ENCODE measurements at regions not wholly inside any gene's neighbourhood (a gene's known extent, or its start where the extent isn't known, plus 50 kb on each side); places are given as distances from the start of the nearest gene placed in this dataset.

GRCh38 chr21:36547464-36547863 lies 67.5 kb upstream of the CLDN14 start:
- TF ChIP-seq EZH2phosphoT487 (IDR thresholded peaks at IDR 0.05; ENCODE audit: borderline replicate concordance) (no peak), CTCF (conservative IDR thresholded peaks at IDR 0.05; ENCODE audit: low read length) (no peak)
- H4K20me1 ChIP-seq (ENCODE audit: insufficient read depth, low read length, poor library complexity, severe bottlenecking) = no peaks in the 10 kb centered on the region
- H3K4me2 ChIP-seq (ENCODE audit: low read depth, low read length, poor library complexity, severe bottlenecking) = no peak overlapping the region
- no peaks in the 10 kb centered on the region for H3F3A ChIP-seq (ENCODE audit: low read depth)
- no peaks in the 10 kb centered on the region for H3K9me3 ChIP-seq (ENCODE audit: insufficient read depth, low read depth, low read length)
- H3K36me3 ChIP-seq (ENCODE audit: insufficient read depth, low read length) = no peaks in the 10 kb centered on the region
- no peak overlapping the region for H3K9ac ChIP-seq (ENCODE audit: low read depth, low read length, poor library complexity, severe bottlenecking)
- H3K27me3 ChIP-seq (ENCODE audit: insufficient read depth, low read length, poor library complexity, severe bottlenecking) = no peaks in the 10 kb centered on the region
- H3K79me2 ChIP-seq (ENCODE audit: insufficient read depth, low read length) = no peaks in the 10 kb centered on the region
- H3K9me2 ChIP-seq (replicated peaks; ENCODE audit: low read depth, low read length) = no peaks in the 10 kb centered on the region
- H3K4me1 ChIP-seq (ENCODE audit: insufficient read depth, low read length, poor library complexity, severe bottlenecking) = no peaks in the 10 kb centered on the region
- H2AFZ ChIP-seq (ENCODE audit: low read length) = no peak overlapping the region
- no peak overlapping the region for H3K4me3 ChIP-seq (ENCODE audit: low read length, poor library complexity, severe bottlenecking)

DNA sequence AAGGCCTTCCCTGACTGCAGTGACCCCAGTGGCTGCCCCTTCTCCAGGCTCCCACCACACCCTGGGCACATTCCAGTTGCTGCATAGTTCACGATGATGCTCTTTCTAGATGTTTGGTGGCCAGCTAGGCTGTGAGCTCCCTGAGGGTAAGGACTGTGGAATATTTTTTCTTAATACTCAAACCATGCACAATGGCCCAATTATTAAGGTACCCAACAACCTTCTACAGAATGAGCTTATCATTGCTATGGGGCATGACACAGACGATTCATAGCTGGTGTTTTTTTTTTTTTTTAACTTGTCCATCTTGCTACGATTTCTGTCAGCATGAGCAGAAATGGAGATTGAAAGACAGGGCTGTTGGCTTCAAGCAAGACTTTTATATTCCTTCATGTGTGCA lies 68.9 kb upstream of the CLDN14 start:
- Histone ChIP-seq H4K20me1 (ENCODE audit: insufficient read depth, low read length, poor library complexity, severe bottlenecking) (no peaks in the 10 kb centered on the region), H3K9me3 (ENCODE audit: insufficient read depth, low read depth, low read length) (no peaks in the 10 kb centered on the region), H2AFZ (ENCODE audit: low read length) (no peak overlapping the region), H3K9me2 (replicated peaks; ENCODE audit: low read depth, low read length) (no peaks in the 10 kb centered on the region), H3K4me1 (ENCODE audit: insufficient read depth, low read length, poor library complexity, severe bottlenecking) (no peaks in the 10 kb centered on the region), H3K79me2 (ENCODE audit: insufficient read depth, low read length) (no peaks in the 10 kb centered on the region), H3K4me3 (ENCODE audit: low read length, poor library complexity, severe bottlenecking) (no peak overlapping the region), H3K27me3 (ENCODE audit: insufficient read depth, low read length, poor library complexity, severe bottlenecking) (no peaks in the 10 kb centered on the region), H3F3A (ENCODE audit: low read depth) (no peaks in the 10 kb centered on the region), H3K4me2 (ENCODE audit: low read depth, low read length, poor library complexity, severe bottlenecking) (no peak overlapping the region), H3K36me3 (ENCODE audit: insufficient read depth, low read length) (no peaks in the 10 kb centered on the region), H3K9ac (ENCODE audit: low read depth, low read length, poor library complexity, severe bottlenecking) (no peak overlapping the region)
- TF ChIP-seq CTCF (conservative IDR thresholded peaks at IDR 0.05; ENCODE audit: low read length) (no peak), EZH2phosphoT487 (IDR thresholded peaks at IDR 0.05; ENCODE audit: borderline replicate concordance) (no peak)

- Histone ChIP-seq H3K4me2 (ENCODE audit: low read depth, low read length, poor library complexity, severe bottlenecking) (no peak overlapping the region), H3K79me2 (ENCODE audit: insufficient read depth, low read length) (no peaks in the 10 kb centered on the region)
- no peak for TF ChIP-seq EZH2phosphoT487 (IDR thresholded peaks at IDR 0.05; ENCODE audit: borderline replicate concordance)
Observed at GRCh38 chr21:36549470-36549869, 69.5 kb upstream of the CLDN14 start.

DNA sequence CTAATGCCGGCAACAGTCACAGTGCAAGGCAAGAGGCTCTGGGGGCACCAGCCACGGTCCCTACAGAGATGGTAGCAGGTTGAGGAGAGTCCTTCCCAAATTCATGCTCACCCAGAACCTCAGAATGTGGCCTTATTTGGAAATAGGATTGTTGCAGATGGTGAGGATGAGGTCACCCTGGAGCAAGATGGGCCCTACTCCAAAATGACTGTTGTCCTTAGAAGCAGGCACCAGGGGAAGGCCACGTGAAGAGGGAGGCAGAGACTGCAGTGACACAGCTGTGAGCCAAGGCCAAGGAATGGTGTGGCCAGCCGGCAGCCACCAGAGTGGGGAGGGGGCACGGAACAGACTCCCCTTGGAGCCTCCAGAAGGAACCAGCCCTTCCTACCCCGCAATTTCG lies 70.8 kb upstream of the CLDN14 start:
- Histone ChIP-seq H4K20me1 (ENCODE audit: insufficient read depth, low read length, poor library complexity, severe bottlenecking) (no peaks in the 10 kb centered on the region), H3K4me2 (ENCODE audit: low read depth, low read length, poor library complexity, severe bottlenecking) (no peak overlapping the region), H3K36me3 (ENCODE audit: insufficient read depth, low read length) (no peaks in the 10 kb centered on the region), H3K9me3 (ENCODE audit: insufficient read depth, low read depth, low read length) (no peaks in the 10 kb centered on the region), H3K4me1 (ENCODE audit: insufficient read depth, low read length, poor library complexity, severe bottlenecking) (no peaks in the 10 kb centered on the region), H3K9ac (ENCODE audit: low read depth, low read length, poor library complexity, severe bottlenecking) (no peak overlapping the region), H2AFZ (ENCODE audit: low read length) (no peak overlapping the region), H3K9me2 (replicated peaks; ENCODE audit: low read depth, low read length) (no peaks in the 10 kb centered on the region), H3K27me3 (ENCODE audit: insufficient read depth, low read length, poor library complexity, severe bottlenecking) (no peaks in the 10 kb centered on the region), H3K4me3 (ENCODE audit: low read length, poor library complexity, severe bottlenecking) (no peak overlapping the region), H3F3A (ENCODE audit: low read depth) (no peaks in the 10 kb centered on the region), H3K79me2 (ENCODE audit: insufficient read depth, low read length) (no peaks in the 10 kb centered on the region)
- TF ChIP-seq CTCF (conservative IDR thresholded peaks at IDR 0.05; ENCODE audit: low read length) (no peak), EZH2phosphoT487 (IDR thresholded peaks at IDR 0.05; ENCODE audit: borderline replicate concordance) (no peak)

More at GRCh38 chr21:36549470-36549869, 69.5 kb upstream of the CLDN14 start:
- no peak overlapping the region for H2AFZ ChIP-seq (ENCODE audit: low read length)
- H3K27me3 ChIP-seq (ENCODE audit: insufficient read depth, low read length, poor library complexity, severe bottlenecking) = no peaks in the 10 kb centered on the region
- no peaks in the 10 kb centered on the region for H3K9me2 ChIP-seq (replicated peaks; ENCODE audit: low read depth, low read length)
- H3F3A ChIP-seq (ENCODE audit: low read depth) = no peaks in the 10 kb centered on the region
- no peaks in the 10 kb centered on the region for H4K20me1 ChIP-seq (ENCODE audit: insufficient read depth, low read length, poor library complexity, severe bottlenecking)
- no peaks in the 10 kb centered on the region for H3K4me1 ChIP-seq (ENCODE audit: insufficient read depth, low read length, poor library complexity, severe bottlenecking)
- no peaks in the 10 kb centered on the region for H3K9me3 ChIP-seq (ENCODE audit: insufficient read depth, low read depth, low read length)
- no peak overlapping the region for H3K9ac ChIP-seq (ENCODE audit: low read depth, low read length, poor library complexity, severe bottlenecking)
- no peaks in the 10 kb centered on the region for H3K36me3 ChIP-seq (ENCODE audit: insufficient read depth, low read length)
- H3K4me3 ChIP-seq (ENCODE audit: low read length, poor library complexity, severe bottlenecking) = no peak overlapping the region
